GM06990 (cell line): ENCODE measurements at regions not wholly inside any gene's neighbourhood (a gene's known extent, or its start where the extent isn't known, plus 50 kb on each side); places are given as distances from the start of the nearest gene placed in this dataset.
A peak's percentile ranks its signal among the peaks of the same experiment; 100 is the strongest.
"Not testable (repeated sequence)": the region's sequence is repeated elsewhere in the genome, so short reads cannot be mapped to it uniquely, and the experiment has no call there.

Experiments
- DNase-seq: peaks from one replicate; pipeline ENCODE4 v3.0.0-alpha.2; 2011; ENCODE audit not compliant: insufficient read length; ENCODE audit errors: extremely low read depth
- H3K27me3 ChIP-seq: replicated peaks from 2 replicates; pipeline ENCODE4 v1.6.0; 2011; ENCODE audit warnings: low read length; ENCODE audit not compliant: control insufficient read depth, insufficient read depth
- H3K36me3 ChIP-seq: 2 replicates; pipeline ENCODE4 v1.5.1; 2011; ENCODE audit warnings: low read length; ENCODE audit not compliant: control insufficient read depth, insufficient read depth
- H3K4me3 ChIP-seq: replicated peaks from 2 replicates; pipeline ENCODE4 v1.5.1; 2011; ENCODE audit warnings: low read depth, mild to moderate bottlenecking, control low read depth, low read length
- CTCF ChIP-seq: IDR thresholded peaks from 2 replicates; pipeline ENCODE4 v1.5.1; 2011; ENCODE audit warnings: low read length, control low read depth, mild to moderate bottlenecking, inconsistent platforms; ENCODE audit not compliant: insufficient read depth, poor library complexity, severe bottlenecking

GRCh38 chr21:36611379-36611778 is 87.5 kb upstream of the SIM2 start:
- H3K4me3 ChIP-seq: no peak overlapping the region
- no peak for DNase-seq
- no peaks in the 10 kb centered on the region for H3K36me3 ChIP-seq
- no peaks in the 10 kb centered on the region for H3K27me3 ChIP-seq
- no peak for TF ChIP-seq CTCF

GRCh38 chr21:36613059-36613458 is 85.9 kb upstream of the SIM2 start:
- no peak for DNase-seq
- no peak overlapping the region for H3K4me3 ChIP-seq
- H3K36me3 ChIP-seq: no peaks in the 10 kb centered on the region
- TF ChIP-seq CTCF: no peak
- H3K27me3 ChIP-seq: no peaks in the 10 kb centered on the region

GRCh38 chr21:36613554-36613953 is 85.4 kb upstream of the SIM2 start:
- no peak overlapping the region for H3K4me3 ChIP-seq
- H3K27me3 ChIP-seq: no peaks in the 10 kb centered on the region
- no peak for DNase-seq
- H3K36me3 ChIP-seq: no peaks in the 10 kb centered on the region
- no peak for TF ChIP-seq CTCF

GRCh38 chr21:36615274-36615964 is 83.5 kb upstream of the SIM2 start:
- H3K4me3 ChIP-seq: no peak overlapping the region
- DNase-seq: no peak
- no peaks in the 10 kb centered on the region for H3K27me3 ChIP-seq
- H3K36me3 ChIP-seq: no peaks in the 10 kb centered on the region
- peak; percentile 48 for TF ChIP-seq CTCF

GRCh38 chr21:36616773-36617172 is 82.1 kb upstream of the SIM2 start:
- not testable (repeated sequence) for H3K4me3 ChIP-seq, H3K27me3 ChIP-seq, DNase-seq

GRCh38 chr21:36621794-36622193 is 77.1 kb upstream of the SIM2 start:
- not testable (repeated sequence) for DNase-seq, H3K36me3 ChIP-seq

More at GRCh38 chr21:36616773-36617172, 82.1 kb upstream of the SIM2 start:
- not testable (repeated sequence) for H3K36me3 ChIP-seq

GRCh38 chr21:36624105-36624504 is 74.8 kb upstream of the SIM2 start:
- no peaks in the 10 kb centered on the region; the same call in 1 of the 2 replicates for H3K27me3 ChIP-seq
- no peaks in the 10 kb centered on the region for H3K36me3 ChIP-seq
- no peak for TF ChIP-seq CTCF
- no peak for DNase-seq
- no peak overlapping the region for H3K4me3 ChIP-seq

More at GRCh38 chr21:36621794-36622193, 77.1 kb upstream of the SIM2 start:
- H3K27me3 ChIP-seq, H3K4me3 ChIP-seq: not testable (repeated sequence)
